GM12872 (cell line): ENCODE measurements at regions not wholly inside any gene's neighbourhood (a gene's known extent, or its start where the extent isn't known, plus 50 kb on each side); places are given as distances from the start of the nearest gene placed in this dataset.

Experiments used
- CTCF ChIP-seq: IDR thresholded peaks from 3 replicates; pipeline ENCODE4 v1.5.1; 2011; ENCODE audit warnings: low read depth, mild to moderate bottlenecking, low read length, moderate library complexity; ENCODE audit not compliant: insufficient read depth

- TF ChIP-seq CTCF, result no peak
Measured at GRCh38 chr7:89680161-89680560, 474.1 kb upstream of the STEAP1 start.

GRCh38 chr7:89681448-89681847 is 472.8 kb upstream of the STEAP1 start:
- TF ChIP-seq CTCF, result no peak

GRCh38 chr7:89685287-89685686 is 469.0 kb upstream of the STEAP1 start:
- no peak for TF ChIP-seq CTCF

GRCh38 chr7:89687211-89687610 is 467.1 kb upstream of the STEAP1 start:
- TF ChIP-seq CTCF, result no peak

GRCh38 chr7:89695241-89695640 is 459.0 kb upstream of the STEAP1 start:
- TF ChIP-seq CTCF, result peak; percentile 24; the same call in 1 of the 3 replicates

GRCh38 chr7:89714131-89714530 is 440.1 kb upstream of the STEAP1 start:
- TF ChIP-seq CTCF, result no peak

DNA sequence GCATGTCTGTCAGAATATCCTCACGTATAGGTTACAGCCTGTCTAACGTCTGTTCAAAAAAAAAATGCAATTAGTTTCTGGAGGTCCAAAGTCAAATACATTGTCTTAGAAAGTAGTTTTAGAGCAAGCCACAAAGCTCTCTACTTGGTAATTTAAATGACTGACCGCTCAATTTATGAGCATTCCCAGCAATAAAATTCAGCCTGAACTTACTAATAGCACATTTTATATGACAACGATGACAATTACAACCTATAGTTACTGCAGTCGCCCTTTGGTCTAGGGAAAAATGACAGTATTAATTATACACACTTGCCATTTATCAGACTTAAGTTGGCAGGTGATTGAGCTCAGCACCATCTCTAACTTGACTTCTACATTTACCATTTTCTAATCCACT is 425.8 kb upstream of the STEAP1 start:
- no peak for TF ChIP-seq CTCF

- TF ChIP-seq CTCF, result no peak
Measured at GRCh38 chr7:89731751-89732445, 422.4 kb upstream of the STEAP1 start.
